B cell (primary cell): ENCODE measurements at regions not wholly inside any gene's neighbourhood (a gene's known extent, or its start where the extent isn't known, plus 50 kb on each side); places are given as distances from the start of the nearest gene placed in this dataset.
"Not testable (repeated sequence)": the region's sequence is repeated elsewhere in the genome, so short reads cannot be mapped to it uniquely, and the experiment has no call there.

Source experiments
- ATAC-seq: fragments of 200-7000 bp; cut with Tn5 transposase; one replicate; pipeline ENCODE4 v1.10.0; 2021; ENCODE audit warnings: low read depth, mild to moderate bottlenecking, moderate number of reproducible peaks, moderate library complexity
- CTCF ChIA-PET: fragments of 350-600 bp; sonication (Branson Sonifier 250); formaldehyde crosslinking; loops from one replicate; lab custom pipeline; 2021; ENCODE audit warnings: antibody characterized with exemption, inconsistent platforms; lab: Charles Lee
- POLR2A ChIA-PET: fragments of 350-600 bp; sonication (Branson Sonifier 250); formaldehyde crosslinking; loops from one replicate; lab custom pipeline; 2021; ENCODE audit warnings: antibody characterized with exemption; lab: Charles Lee
- DNase-seq: peaks from one replicate; pipeline ENCODE4 v3.0.0; 2013
- H2AFZ ChIP-seq: 2 replicates; pipeline ENCODE4 v1.6.1; 2012; ENCODE audit warnings: mild to moderate bottlenecking, low read depth, low read length; ENCODE audit not compliant: insufficient read depth, poor library complexity, severe bottlenecking
- H3K27ac ChIP-seq, 2 donors: 1 replicate in 1 of 2; 2 replicates in 1 of 2; pipeline ENCODE4 v1.5.1; 2012 to 2013; ENCODE audit warnings: low read length in 2 of 2, mild to moderate bottlenecking in 2 of 2, moderate library complexity in 1 of 2
- H3K27me3 ChIP-seq, 4 experiments: fragments of 200-600 bp in 1 of 4; sonication (generic) in 1 of 4; replicated peaks in 1 of 4; 1 replicate in 2 of 4; 2 replicates in 2 of 4; pipeline versions ENCODE4 v1.6.1 to v1.7.0; 2013 to 2016; ENCODE audit warnings: low read length in 3 of 4, mild to moderate bottlenecking in 2 of 4, mixed read lengths in 1 of 4, moderate library complexity in 1 of 4; ENCODE audit not compliant: insufficient read depth in 4 of 4, control insufficient read depth in 3 of 4; ENCODE audit errors: control extremely low read depth in 1 of 4
- H3K36me3 ChIP-seq, 2 experiments: replicated peaks in 1 of 2; 1 replicate in 1 of 2; 2 replicates in 1 of 2; pipeline versions ENCODE4 v1.6.1 to v1.7.1; 2013; ENCODE audit warnings: low read length in 1 of 2; ENCODE audit not compliant: insufficient read depth in 2 of 2, control insufficient read depth in 1 of 2; ENCODE audit errors: control extremely low read depth in 1 of 2, extremely low read depth in 1 of 2
- H3K4me1 ChIP-seq, 2 donors: fragments of 200-600 bp in 1 of 2; sonication (generic) in 1 of 2; 1 replicate in 1 of 2; 2 replicates in 1 of 2; pipeline versions ENCODE4 v1.5.1 to v1.6.1; 2013 to 2017; ENCODE audit warnings: low read length in 2 of 2; ENCODE audit not compliant: control insufficient read depth in 2 of 2, insufficient read depth in 2 of 2
- H3K4me2 ChIP-seq: replicated peaks from 2 replicates; pipeline ENCODE3; 2012; ENCODE audit warnings: mild to moderate bottlenecking, low read depth, low read length; ENCODE audit not compliant: poor library complexity, severe bottlenecking
- H3K4me3 ChIP-seq, 5 experiments: fragments of 200-600 bp in 1 of 5; sonication (generic) in 1 of 5; 1 replicate in 3 of 5; 2 replicates in 2 of 5; pipeline versions ENCODE4 v1.5.1 to v1.7.0; 2011 to 2016; ENCODE audit warnings: low read length in 4 of 5, mild to moderate bottlenecking in 4 of 5, low read depth in 2 of 5, control low read depth in 1 of 5, moderate library complexity in 1 of 5; ENCODE audit not compliant: insufficient read depth in 1 of 5; ENCODE audit errors: control extremely low read depth in 1 of 5, extremely low read depth in 1 of 5
- H3K79me2 ChIP-seq: fragments of 200-600 bp; sonication (generic); one replicate; pipeline ENCODE4 v1.6.0; 2016; ENCODE audit warnings: low read length; ENCODE audit not compliant: control insufficient read depth, insufficient read depth
- H3K9ac ChIP-seq: fragments of 200-600 bp; sonication (generic); 2 replicates; pipeline ENCODE4 v1.6.1; 2017; ENCODE audit warnings: mild to moderate bottlenecking, low read length, moderate library complexity
- H3K9me3 ChIP-seq, 3 donors: one replicate each; pipeline versions ENCODE4 v1.6.1 to v1.7.1; 2013; ENCODE audit warnings: low read length in 2 of 3; ENCODE audit not compliant: control insufficient read depth in 2 of 3, insufficient read depth in 1 of 3; ENCODE audit errors: control extremely low read depth in 1 of 3
- H4K20me1 ChIP-seq: 2 replicates; pipeline ENCODE4 v1.6.0; 2012; ENCODE audit warnings: mild to moderate bottlenecking, low read length; ENCODE audit not compliant: insufficient read depth, control insufficient read depth, poor library complexity, severe bottlenecking
- H3K27ac Mint-ChIP-seq: one replicate; pipeline ENCODE4 v1.8.0; 2021; ENCODE audit warnings: mixed read lengths
- H3K27me3 Mint-ChIP-seq: one replicate; pipeline ENCODE4 v1.8.0; 2021; ENCODE audit warnings: mixed read lengths
- H3K4me1 Mint-ChIP-seq: one replicate; pipeline ENCODE4 v1.8.0; 2021; ENCODE audit warnings: mixed read lengths
- H3K4me3 Mint-ChIP-seq: one replicate; pipeline ENCODE4 v1.8.0; 2021; ENCODE audit warnings: mixed read lengths
- H3K9me3 Mint-ChIP-seq: one replicate; pipeline ENCODE4 v1.8.0; 2022; ENCODE audit warnings: mixed read lengths; ENCODE audit not compliant: insufficient read depth
- CTCF ChIP-seq: fragments of 200-600 bp; IDR thresholded peaks from one replicate; pipeline ENCODE4 v1.8.0; 2022; ENCODE audit warnings: antibody characterized with exemption, mild to moderate bottlenecking
- EZH2 ChIP-seq: IDR thresholded peaks from 2 replicates; pipeline ENCODE4 v1.6.1; 2012; ENCODE audit warnings: borderline replicate concordance, low read depth, mild to moderate bottlenecking, moderate library complexity, low read length; ENCODE audit not compliant: insufficient read depth, poor library complexity, severe bottlenecking
- WGBS: methylation state at CpG from one replicate; pipeline ENCODE4 v1.1.5; 2013; ENCODE audit warnings: missing lambda C conversion rate; ENCODE audit not compliant: insufficient coverage; 5-methylcytosine and 5-hydroxymethylcytosine counted together
- intact Hi-C: fragments of 100-400 bp; cut with micrococcal nuclease; formaldehyde crosslinking; loops from one replicate; pipeline ENCODE4 v1.10.0; 2022

DNA sequence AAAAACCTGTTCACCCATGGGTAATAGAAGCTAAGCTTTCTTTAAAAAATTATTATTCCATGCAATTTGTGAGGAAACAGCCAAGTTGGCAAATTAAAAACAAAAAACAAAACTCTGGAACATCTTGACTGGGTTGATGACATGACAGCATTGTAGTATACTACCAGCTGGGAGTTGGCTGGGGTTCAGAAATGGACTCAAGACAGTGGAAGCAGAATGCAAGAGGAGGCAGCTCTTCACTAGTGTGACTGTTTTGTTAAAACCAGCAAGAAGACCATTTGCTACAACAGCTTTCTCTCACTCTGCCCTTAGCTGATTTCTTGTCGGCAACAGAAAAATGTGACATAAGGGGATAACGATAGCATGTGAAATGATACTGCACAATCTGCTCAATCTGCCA, 1298.9 kb upstream of the ADGRL4 start:
- H3K4me1 Mint-ChIP-seq = no peaks in the 10 kb centered on the region
- ATAC-seq = no peak
- H3K9me3 Mint-ChIP-seq = peaks cover 5% of the 10 kb centered on the region
- no peak for TF ChIP-seq CTCF
- TF ChIP-seq EZH2 = no peak
- CTCF ChIA-PET = no interaction called here
- H3K27ac ChIP-seq = no peak overlapping the region
- H3K4me3 Mint-ChIP-seq = no peak overlapping the region
- intact Hi-C loops = no loop called here
- POLR2A ChIA-PET = no interaction called here
- no peaks in the 10 kb centered on the region for H3K79me2 ChIP-seq
- 88% methylated on average over 2 of the region's 2 CpGs for WGBS
- H3K4me1 ChIP-seq = no peaks in the 10 kb centered on the region
- no peaks in the 10 kb centered on the region for H3K36me3 ChIP-seq
- H3K9ac ChIP-seq = no peak overlapping the region
- no peak for DNase-seq
- no peak overlapping the region for H2AFZ ChIP-seq
- H3K4me3 ChIP-seq = no peak overlapping the region
- H3K27me3 ChIP-seq = no peaks in the 10 kb centered on the region
- no peaks in the 10 kb centered on the region for H4K20me1 ChIP-seq
- H3K27ac Mint-ChIP-seq = no peak overlapping the region
- H3K27me3 Mint-ChIP-seq = no peaks in the 10 kb centered on the region
- H3K9me3 ChIP-seq = peaks cover 0 to 3% (median 0%) of the 10 kb centered on the region in 3 donors
- no peak overlapping the region for H3K4me2 ChIP-seq

GRCh38 chr1:80293818-80294217, 1287.3 kb upstream of the ADGRL4 start:
- Mint-ChIP-seq H3K4me3 (no peak overlapping the region), H3K4me1 (no peaks in the 10 kb centered on the region), H3K27me3 (no peaks in the 10 kb centered on the region), H3K9me3 (no peaks in the 10 kb centered on the region), H3K27ac (no peak overlapping the region)
- no peaks in the 10 kb centered on the region for H3K36me3 ChIP-seq
- no peaks in the 10 kb centered on the region for H4K20me1 ChIP-seq
- intact Hi-C loops = no loop called here
- ATAC-seq (no peak), DNase-seq (no peak)
- H3K27ac ChIP-seq = no peak overlapping the region
- H3K9ac ChIP-seq = no peak overlapping the region
- H3K27me3 ChIP-seq = no peaks in the 10 kb centered on the region
- H3K4me1 ChIP-seq = no peaks in the 10 kb centered on the region
- WGBS = no CpG with 5 or more reads among the region's 3 CpGs
- no peak overlapping the region for H3K4me2 ChIP-seq
- no peak overlapping the region for H3K4me3 ChIP-seq
- no peak overlapping the region for H2AFZ ChIP-seq
- CTCF ChIA-PET = no interaction called here
- no peaks in the 10 kb centered on the region for H3K79me2 ChIP-seq
- POLR2A ChIA-PET = no interaction called here
- no peaks in the 10 kb centered on the region for H3K9me3 ChIP-seq
- no peak for TF ChIP-seq EZH2
- TF ChIP-seq CTCF = no peak

DNA sequence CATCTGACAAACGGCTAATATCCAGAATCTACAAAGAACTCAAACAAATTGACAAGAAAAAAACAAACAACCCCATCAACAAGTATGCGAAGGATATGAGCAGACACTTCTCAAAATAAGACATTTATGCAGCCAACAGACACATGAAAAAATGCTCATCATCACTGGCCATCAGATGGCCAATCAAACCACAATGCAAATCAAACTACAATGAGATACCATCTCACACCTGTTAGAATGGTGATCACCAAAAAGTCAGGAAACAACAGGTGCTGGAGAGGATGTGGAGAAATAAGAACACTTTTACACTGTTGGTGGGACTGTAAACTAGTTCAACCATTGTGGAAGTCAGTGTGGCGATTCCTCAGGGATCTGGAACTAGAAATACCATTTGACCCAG, 1282.2 kb upstream of the ADGRL4 start:
- H3K27ac ChIP-seq, H3K9me3 Mint-ChIP-seq, DNase-seq, H3K9me3 ChIP-seq, H3K27me3 ChIP-seq, H3K79me2 ChIP-seq, intact Hi-C loops, H3K27me3 Mint-ChIP-seq, H2AFZ ChIP-seq, H3K36me3 ChIP-seq, H3K9ac ChIP-seq, H3K4me2 ChIP-seq, POLR2A ChIA-PET, H3K4me3 Mint-ChIP-seq, H4K20me1 ChIP-seq, CTCF ChIA-PET, H3K4me1 ChIP-seq, H3K27ac Mint-ChIP-seq, H3K4me3 ChIP-seq, H3K4me1 Mint-ChIP-seq, ATAC-seq: not testable (repeated sequence)
- 100% methylated on average over 1 of the region's 3 CpGs for WGBS
